ENCODE measurements at regions not wholly inside any gene's neighbourhood (a gene's known extent, or its start where the extent isn't known, plus 50 kb on each side); places are given as distances from the start of the nearest gene placed in this dataset.

- Histone ChIP-seq H3K36me3 (ENCODE audit: control insufficient read depth, insufficient read depth, low read length) (no peaks in the 10 kb centered on the region), H3K4me3 (replicated peaks; ENCODE audit: low read depth, low read length) (no peak overlapping the region), H3K27me3 (replicated peaks; ENCODE audit: control insufficient read depth, insufficient read depth, low read length) (no peaks in the 10 kb centered on the region; the same call in 1 of the 2 replicates)
- no peak for DNase-seq (ENCODE audit: extremely low read depth, insufficient read length)
- no peak for TF ChIP-seq CTCF (IDR thresholded peaks at IDR 0.05; ENCODE audit: insufficient read depth, low read length, poor library complexity, severe bottlenecking)
These were observed 125.4 kb downstream of the RIPK4 start for GRCh38 chr21:41641510-41641815.

- no peaks in the 10 kb centered on the region; the same call in 1 of the 2 replicates for H3K27me3 ChIP-seq (replicated peaks; ENCODE audit: control insufficient read depth, insufficient read depth, low read length)
- DNase-seq (ENCODE audit: extremely low read depth, insufficient read length) = no peak
- H3K4me3 ChIP-seq (replicated peaks; ENCODE audit: low read depth, low read length) = no peak overlapping the region
- H3K36me3 ChIP-seq (ENCODE audit: control insufficient read depth, insufficient read depth, low read length) = no peaks in the 10 kb centered on the region
- no peak for TF ChIP-seq CTCF (IDR thresholded peaks at IDR 0.05; ENCODE audit: insufficient read depth, low read length, poor library complexity, severe bottlenecking)
These were observed 125.9 kb downstream of the RIPK4 start for GRCh38 chr21:41640748-41641509.

- no peak for DNase-seq (ENCODE audit: extremely low read depth, insufficient read length)
- H3K27me3 ChIP-seq (replicated peaks; ENCODE audit: control insufficient read depth, insufficient read depth, low read length) = no peaks in the 10 kb centered on the region; the same call in 1 of the 2 replicates
- no peaks in the 10 kb centered on the region for H3K36me3 ChIP-seq (ENCODE audit: control insufficient read depth, insufficient read depth, low read length)
- H3K4me3 ChIP-seq (replicated peaks; ENCODE audit: low read depth, low read length) = no peak overlapping the region
- TF ChIP-seq CTCF (IDR thresholded peaks at IDR 0.05; ENCODE audit: insufficient read depth, low read length, poor library complexity, severe bottlenecking) = no peak
These were observed 127.1 kb downstream of the RIPK4 start for GRCh38 chr21:41639766-41640165.

GRCh38 chr21:41639336-41639735 is 127.5 kb downstream of the RIPK4 start:
- Histone ChIP-seq H3K27me3 (replicated peaks; ENCODE audit: control insufficient read depth, insufficient read depth, low read length) (no peaks in the 10 kb centered on the region; the same call in 1 of the 2 replicates), H3K36me3 (ENCODE audit: control insufficient read depth, insufficient read depth, low read length) (no peaks in the 10 kb centered on the region), H3K4me3 (replicated peaks; ENCODE audit: low read depth, low read length) (no peak overlapping the region)
- no peak for TF ChIP-seq CTCF (IDR thresholded peaks at IDR 0.05; ENCODE audit: insufficient read depth, low read length, poor library complexity, severe bottlenecking)
- no peak for DNase-seq (ENCODE audit: extremely low read depth, insufficient read length)

GRCh38 chr21:41638201-41638790 is 128.6 kb downstream of the RIPK4 start:
- TF ChIP-seq CTCF (IDR thresholded peaks at IDR 0.05; ENCODE audit: insufficient read depth, low read length, poor library complexity, severe bottlenecking) = no peak
- DNase-seq (ENCODE audit: extremely low read depth, insufficient read length) = no peak
- H3K4me3 ChIP-seq (replicated peaks; ENCODE audit: low read depth, low read length) = no peak overlapping the region
- H3K36me3 ChIP-seq (ENCODE audit: control insufficient read depth, insufficient read depth, low read length) = no peaks in the 10 kb centered on the region
- H3K27me3 ChIP-seq (replicated peaks; ENCODE audit: control insufficient read depth, insufficient read depth, low read length) = no peaks in the 10 kb centered on the region; the same call in 1 of the 2 replicates
